ENCODE measurements at regions not wholly inside any gene's neighbourhood (a gene's known extent, or its start where the extent isn't known, plus 50 kb on each side); places are given as distances from the start of the nearest gene placed in this dataset.

GRCh38 chr12:11539156-11539555 lies 110.3 kb upstream of the ETV6 start:
- no peak for TF ChIP-seq GATA2 (IDR thresholded peaks at IDR 0.05; ENCODE audit: insufficient read depth, insufficient read length, low read depth, low read length)
- H3K79me2 ChIP-seq (ENCODE audit: control insufficient read depth, insufficient read depth, low read length) = no peaks in the 10 kb centered on the region
- H3K4me1 ChIP-seq (ENCODE audit: control insufficient read depth, extremely low read depth, insufficient read depth, low read length) = no peaks in the 10 kb centered on the region
- no peaks in the 10 kb centered on the region for H3K9me1 ChIP-seq (replicated peaks; ENCODE audit: control insufficient read depth, extremely low read depth, insufficient read depth, low read length)
- no peaks in the 10 kb centered on the region for H3K9me3 ChIP-seq (replicated peaks; ENCODE audit: control insufficient read depth, insufficient read depth, low read length)
- no TSS peak for BruUV-seq (replicated peaks)
- no peak overlapping the region for H3K9ac ChIP-seq (replicated peaks; ENCODE audit: extremely low read depth, insufficient read depth, low read length)
- no peak overlapping the region for H3K27ac ChIP-seq (ENCODE audit: insufficient read depth, low read depth, low read length)
- FAIRE-seq (no peak), DNase-seq (ENCODE audit: low read depth, low spot score) (no peak)
- H3K36me3 ChIP-seq (ENCODE audit: control insufficient read depth in 2 of 2, extremely low read depth in 1 of 2, insufficient read depth in 2 of 2, low read length in 2 of 2) = no peaks in the 10 kb centered on the region
- H3K27me3 ChIP-seq (ENCODE audit: control insufficient read depth in 2 of 2, insufficient read depth in 2 of 2, low read length in 2 of 2) = peaks cover 0 to 12% of the 10 kb centered on the region in 2 experiments
- H2AFZ ChIP-seq (ENCODE audit: low read depth, low read length) = no peak overlapping the region
- peaks cover 2% of the 10 kb centered on the region for H4K20me1 ChIP-seq (replicated peaks; ENCODE audit: control insufficient read depth, extremely low read depth, insufficient read depth, low read length)
- H3K4me3 ChIP-seq (replicated peaks in 1 of 3; ENCODE audit: insufficient read depth in 1 of 3, low read depth in 1 of 3, low read length in 3 of 3) = no peak overlapping the region
- CTCF ChIA-PET = interaction anchor here (1.1 to 1.6 kb wide), 3 partner anchors 33 to 494 kb away, joined by 3 to 4 read pairs (median 3); no protein-coding TSS in a partner anchor
- POLR2A ChIA-PET = no interaction called here
- intact Hi-C loops (cut with micrococcal nuclease) = no loop called here
- dilution Hi-C loops (cut with MboI; ENCODE audit: extremely low pct_ligation_motif_present, low sequenced_read_pairs) = no loop called here
- H3K4me2 ChIP-seq (ENCODE audit: insufficient read depth, low read length) = no peak overlapping the region

DNA sequence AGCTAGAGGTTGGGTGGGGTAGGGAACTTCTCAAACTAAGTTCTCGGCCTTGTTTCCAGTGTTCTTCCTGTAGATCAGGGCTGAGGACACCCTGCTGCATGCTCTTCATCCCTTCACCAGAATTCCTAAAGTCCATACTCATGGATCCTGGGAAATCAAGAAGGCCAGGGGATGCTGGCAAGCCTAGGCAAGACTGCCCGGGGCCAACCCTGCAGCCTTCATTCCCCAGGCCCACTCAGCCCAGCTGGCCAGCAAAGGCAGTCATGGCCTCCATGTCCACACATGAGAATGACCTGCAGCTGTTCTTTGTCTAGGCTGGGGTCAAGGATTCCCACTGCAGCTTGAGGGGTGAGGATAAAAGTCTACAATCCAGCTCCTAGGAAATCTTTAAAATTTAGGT lies 109.3 kb upstream of the ETV6 start:
- no peak for DNase-seq (ENCODE audit: low read depth, low spot score)
- Histone ChIP-seq H3K79me2 (ENCODE audit: control insufficient read depth, insufficient read depth, low read length) (no peaks in the 10 kb centered on the region), H3K4me3 (replicated peaks in 1 of 3; ENCODE audit: insufficient read depth in 1 of 3, low read depth in 1 of 3, low read length in 3 of 3) (no peak overlapping the region), H3K9me1 (replicated peaks; ENCODE audit: control insufficient read depth, extremely low read depth, insufficient read depth, low read length) (no peaks in the 10 kb centered on the region), H3K4me2 (ENCODE audit: insufficient read depth, low read length) (no peak overlapping the region), H3K9ac (replicated peaks; ENCODE audit: extremely low read depth, insufficient read depth, low read length) (no peak overlapping the region), H3K27ac (ENCODE audit: insufficient read depth, low read depth, low read length) (no peak overlapping the region), H3K27me3 (ENCODE audit: control insufficient read depth in 2 of 2, insufficient read depth in 2 of 2, low read length in 2 of 2) (peaks cover 0 to 9% of the 10 kb centered on the region in 2 experiments), H3K36me3 (ENCODE audit: control insufficient read depth in 2 of 2, extremely low read depth in 1 of 2, insufficient read depth in 2 of 2, low read length in 2 of 2) (no peaks in the 10 kb centered on the region), H4K20me1 (replicated peaks; ENCODE audit: control insufficient read depth, extremely low read depth, insufficient read depth, low read length) (peaks cover 2% of the 10 kb centered on the region), H3K9me3 (replicated peaks; ENCODE audit: control insufficient read depth, insufficient read depth, low read length) (no peaks in the 10 kb centered on the region), H2AFZ (ENCODE audit: low read depth, low read length) (no peak overlapping the region), H3K4me1 (ENCODE audit: control insufficient read depth, extremely low read depth, insufficient read depth, low read length) (peaks cover 3% of the 10 kb centered on the region)
- no TSS peak for BruUV-seq (replicated peaks)
- dilution Hi-C loops (cut with MboI; ENCODE audit: extremely low pct_ligation_motif_present, low sequenced_read_pairs) (no loop called here), intact Hi-C loops (cut with micrococcal nuclease) (no loop called here)
- no peak for FAIRE-seq
- ChIA-PET POLR2A (no interaction called here), CTCF (interaction anchor here (1.1 to 1.2 kb wide), 2 partner anchors 34 to 493 kb away, joined by 3 read pairs; no protein-coding TSS in a partner anchor)
- TF ChIP-seq EZH2 (IDR thresholded peaks at IDR 0.05; ENCODE audit: borderline replicate concordance, low read depth, low read length, severe bottlenecking) (no peak), GATA2 (IDR thresholded peaks at IDR 0.05; ENCODE audit: insufficient read depth, insufficient read length, low read depth, low read length) (no peak), MYC (IDR thresholded peaks at IDR 0.05; ENCODE audit: low read depth, low read length) (no peak), POLR2A (IDR thresholded peaks at IDR 0.05; ENCODE audit: low read depth, low read length) (no peak), FOS (IDR thresholded peaks at IDR 0.05; ENCODE audit: borderline replicate concordance, insufficient read depth, low read length) (no peak), POLR2AphosphoS5 (IDR thresholded peaks at IDR 0.05; ENCODE audit: insufficient read depth, low read depth, low read length) (no peak), MAX (IDR thresholded peaks at IDR 0.05; ENCODE audit: insufficient read depth, insufficient read length) (no peak), JUN (IDR thresholded peaks at IDR 0.05; ENCODE audit: borderline replicate concordance, insufficient read depth, insufficient read length, low read depth) (no peak)
- TF ChIP-seq, protein P1, sequence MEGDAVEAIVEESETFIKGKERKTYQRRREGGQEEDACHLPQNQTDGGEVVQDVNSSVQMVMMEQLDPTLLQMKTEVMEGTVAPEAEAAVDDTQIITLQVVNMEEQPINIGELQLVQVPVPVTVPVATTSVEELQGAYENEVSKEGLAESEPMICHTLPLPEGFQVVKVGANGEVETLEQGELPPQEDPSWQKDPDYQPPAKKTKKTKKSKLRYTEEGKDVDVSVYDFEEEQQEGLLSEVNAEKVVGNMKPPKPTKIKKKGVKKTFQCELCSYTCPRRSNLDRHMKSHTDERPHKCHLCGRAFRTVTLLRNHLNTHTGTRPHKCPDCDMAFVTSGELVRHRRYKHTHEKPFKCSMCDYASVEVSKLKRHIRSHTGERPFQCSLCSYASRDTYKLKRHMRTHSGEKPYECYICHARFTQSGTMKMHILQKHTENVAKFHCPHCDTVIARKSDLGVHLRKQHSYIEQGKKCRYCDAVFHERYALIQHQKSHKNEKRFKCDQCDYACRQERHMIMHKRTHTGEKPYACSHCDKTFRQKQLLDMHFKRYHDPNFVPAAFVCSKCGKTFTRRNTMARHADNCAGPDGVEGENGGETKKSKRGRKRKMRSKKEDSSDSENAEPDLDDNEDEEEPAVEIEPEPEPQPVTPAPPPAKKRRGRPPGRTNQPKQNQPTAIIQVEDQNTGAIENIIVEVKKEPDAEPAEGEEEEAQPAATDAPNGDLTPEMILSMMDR (IDR thresholded peaks at IDR 0.05; ENCODE audit: extremely low read depth in 1 of 2, insufficient read depth in 1 of 2, low read depth in 1 of 2, low read length in 2 of 2) = no peak

All from endothelial cell of umbilical vein (primary cell).